ENCODE measurements at regions not wholly inside any gene's neighbourhood (a gene's known extent, or its start where the extent isn't known, plus 50 kb on each side); places are given as distances from the start of the nearest gene placed in this dataset.

DNA sequence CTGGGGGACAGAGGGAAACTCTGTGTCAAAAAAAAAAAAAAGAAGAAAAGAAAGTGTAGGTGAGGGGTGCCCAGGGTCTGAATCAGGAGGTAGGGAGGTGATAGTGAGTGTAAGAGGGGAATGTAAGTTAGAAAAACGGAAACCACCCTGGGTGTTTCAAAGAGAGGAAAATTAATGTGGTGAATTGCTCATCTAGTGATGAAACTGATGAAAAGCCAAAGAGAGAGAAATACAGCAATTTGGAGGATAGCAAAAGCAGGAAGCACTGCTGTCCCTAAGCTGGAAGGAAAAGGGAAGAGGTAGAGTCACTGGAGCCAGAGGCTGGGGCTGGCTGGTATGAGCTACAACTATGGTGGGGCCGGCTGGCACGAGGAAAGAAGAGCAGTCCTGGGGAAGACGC, 85.0 kb upstream of the CEP85L start (continued):
- TF ChIP-seq KDM1A (IDR thresholded peaks at IDR 0.05; ENCODE audit: borderline replicate concordance, low read length): no peak

Data from H1 (cell line).